ENCODE measurements at regions not wholly inside any gene's neighbourhood (a gene's known extent, or its start where the extent isn't known, plus 50 kb on each side); places are given as distances from the start of the nearest gene placed in this dataset.

- Histone ChIP-seq H3K79me2 (ENCODE audit: control insufficient read depth in 1 of 2, insufficient read depth in 2 of 2, low read length in 2 of 2) (no peaks in the 10 kb centered on the region), H2BK12ac (ENCODE audit: low read depth, low read length) (no peak overlapping the region), H3K4ac (replicated peaks; ENCODE audit: insufficient read length, low read depth, low read length) (no peak overlapping the region), H3K23ac (ENCODE audit: insufficient read length) (no peak overlapping the region), H4K5ac (ENCODE audit: insufficient read length, low read depth, low read length) (no peak overlapping the region), H2BK120ac (replicated peaks; ENCODE audit: low read depth, low read length) (no peak overlapping the region), H3K27ac (ENCODE audit: low read depth, low read length) (no peak overlapping the region), H2AK5ac (ENCODE audit: low read depth, low read length) (no peak overlapping the region), H4K91ac (replicated peaks; ENCODE audit: insufficient read length, low read length) (no peak overlapping the region), H3K4me2 (ENCODE audit: insufficient read depth in 1 of 2, low read depth in 2 of 2, low read length in 2 of 2) (no peak overlapping the region), H3K18ac (ENCODE audit: extremely low read depth, low read length) (no peak overlapping the region), H2BK5ac (ENCODE audit: low read depth, low read length) (no peak overlapping the region), H4K8ac (ENCODE audit: extremely low read depth, insufficient read depth, low read length) (no peak overlapping the region), H2AFZ (ENCODE audit: low read length) (no peak overlapping the region), H3K9me3 (ENCODE audit: insufficient read depth in 2 of 2, low read depth in 1 of 2, low read length in 1 of 2) (no peaks in the 10 kb centered on the region), H3K36me3 (ENCODE audit: control insufficient read depth in 2 of 4, insufficient read depth in 4 of 4, low read length in 3 of 4) (no peaks in the 10 kb centered on the region), H3K56ac (replicated peaks; ENCODE audit: insufficient read length, low read depth, low read length) (no peak overlapping the region), H2BK20ac (ENCODE audit: low read length) (no peak overlapping the region), H3K79me1 (ENCODE audit: low read depth, low read length) (no peaks in the 10 kb centered on the region), H4K20me1 (replicated peaks in 1 of 2; ENCODE audit: control insufficient read depth in 1 of 2, insufficient read depth in 2 of 2, low read length in 2 of 2) (no peaks in the 10 kb centered on the region), H3K4me1 (replicated peaks in 1 of 4; ENCODE audit: control insufficient read depth in 3 of 4, insufficient read depth in 4 of 4, low read length in 3 of 4) (peaks cover 0 to 3% (median 2%) of the 10 kb centered on the region in 4 experiments; a peak in 2 of 7 replicates), H2BK15ac (ENCODE audit: low read length) (no peak overlapping the region), H3K9ac (replicated peaks in 1 of 4; ENCODE audit: extremely low read depth in 1 of 4, low read depth in 3 of 4, low read length in 3 of 4) (no peak overlapping the region), H3K23me2 (ENCODE audit: low read depth, low read length) (no peaks in the 10 kb centered on the region), H3K4me3 (ENCODE audit: extremely low read depth in 1 of 4, insufficient read depth in 2 of 4, low read depth in 3 of 4, low read length in 4 of 4) (no peak overlapping the region), H3K27me3 (replicated peaks in 1 of 4; ENCODE audit: control insufficient read depth in 3 of 4, extremely low read depth in 1 of 4, insufficient read depth in 3 of 4, low read length in 3 of 4) (no peaks in the 10 kb centered on the region), H3K14ac (ENCODE audit: insufficient read length) (no peak overlapping the region)
- POLR2A ChIA-PET (ENCODE audit: partially characterized antibody), result no interaction called here
- DNase-seq (ENCODE audit: low read depth in 1 of 2, low spot score in 2 of 2) (no peak), FAIRE-seq (no peak)
- TF ChIP-seq CHD1 (IDR thresholded peaks at IDR 0.05; ENCODE audit: low read depth, low read length) (no peak), JUN (IDR thresholded peaks at IDR 0.05; ENCODE audit: low read depth, low read length) (no peak), CHD2 (IDR thresholded peaks at IDR 0.05; ENCODE audit: low read length) (no peak), KDM4A (IDR thresholded peaks at IDR 0.05; ENCODE audit: low read depth, low read length, severe bottlenecking) (no peak), MAFK (IDR thresholded peaks at IDR 0.05; ENCODE audit: low read depth, low read length) (no peak), POLR2AphosphoS5 (IDR thresholded peaks at IDR 0.05; ENCODE audit: low read depth, low read length) (no peak), CTBP2 (IDR thresholded peaks at IDR 0.05; ENCODE audit: borderline replicate concordance, insufficient read depth, insufficient read length, low read length) (no peak), RAD21 (IDR thresholded peaks at IDR 0.05 in 1 of 2, conservative IDR thresholded peaks at IDR 0.05 in 1 of 2; ENCODE audit: low read depth in 2 of 2, low read length in 2 of 2) (no peak)
- CTCF ChIA-PET (ENCODE audit: partially characterized antibody), result no interaction called here
These were observed 867.6 kb upstream of the PCDH7 start for GRCh38 chr4:29852537-29852936.
